ENCODE measurements at regions not wholly inside any gene's neighbourhood (a gene's known extent, or its start where the extent isn't known, plus 50 kb on each side); places are given as distances from the start of the nearest gene placed in this dataset.

GRCh38 chr20:48287552-48288170, 502.4 kb upstream of the SULF2 start:
- TF ChIP-seq CTCF (conservative IDR thresholded peaks at IDR 0.05; ENCODE audit: low read depth, low read length) (no peak), EZH2 (IDR thresholded peaks at IDR 0.05; ENCODE audit: borderline replicate concordance, low read depth, low read length, poor library complexity, severe bottlenecking) (no peak)

Data from A673 (cell line).